Lower leg skin (tissue), 4 donors: ENCODE measurements at regions not wholly inside any gene's neighbourhood (a gene's known extent, or its start where the extent isn't known, plus 50 kb on each side); places are given as distances from the start of the nearest gene placed in this dataset.

Experiments
- DNase-seq, 2 donors: peaks; one replicate each; pipeline ENCODE4 v3.0.0-alpha.2; 2019; ENCODE audit warnings: low spot score in 2 of 2
- H3K4me3 ChIP-seq: fragments of 200-600 bp; sonication (generic); 2 replicates; pipeline ENCODE4 v1.5.1; 2017; ENCODE audit warnings: mild to moderate bottlenecking, low read depth; ENCODE audit not compliant: poor library complexity, severe bottlenecking
- POLR2A ChIP-seq, 2 donors: fragments of 450-650 bp; IDR thresholded peaks; one replicate each; pipeline ENCODE4 v1.6.1; 2016 to 2017; ENCODE audit warnings: antibody characterized with exemption in 2 of 2, mild to moderate bottlenecking in 1 of 2, moderate library complexity in 1 of 2
- WGBS, 2 donors: methylation state at CpG; one replicate each; pipeline ENCODE4 v1.1.5; 2018; 5-methylcytosine and 5-hydroxymethylcytosine counted together
- intact Hi-C: fragments of 100-400 bp; cut with DNase I; formaldehyde crosslinking; loops from one replicate; pipeline ENCODE4 v1.15.0; 2023; ENCODE audit warnings: low total_unique reads
- TF ChIP-seq, protein P1 (sequence below), 3 donors: fragments of 450-650 bp; IDR thresholded peaks; one replicate each; pipeline ENCODE4 v1.5.1; 2016; ENCODE audit warnings: antibody characterized with exemption in 3 of 3, mild to moderate bottlenecking in 3 of 3, moderate library complexity in 2 of 3

- no peak for TF ChIP-seq POLR2A (IDR thresholded peaks at IDR 0.05)
- TF ChIP-seq, protein P1, sequence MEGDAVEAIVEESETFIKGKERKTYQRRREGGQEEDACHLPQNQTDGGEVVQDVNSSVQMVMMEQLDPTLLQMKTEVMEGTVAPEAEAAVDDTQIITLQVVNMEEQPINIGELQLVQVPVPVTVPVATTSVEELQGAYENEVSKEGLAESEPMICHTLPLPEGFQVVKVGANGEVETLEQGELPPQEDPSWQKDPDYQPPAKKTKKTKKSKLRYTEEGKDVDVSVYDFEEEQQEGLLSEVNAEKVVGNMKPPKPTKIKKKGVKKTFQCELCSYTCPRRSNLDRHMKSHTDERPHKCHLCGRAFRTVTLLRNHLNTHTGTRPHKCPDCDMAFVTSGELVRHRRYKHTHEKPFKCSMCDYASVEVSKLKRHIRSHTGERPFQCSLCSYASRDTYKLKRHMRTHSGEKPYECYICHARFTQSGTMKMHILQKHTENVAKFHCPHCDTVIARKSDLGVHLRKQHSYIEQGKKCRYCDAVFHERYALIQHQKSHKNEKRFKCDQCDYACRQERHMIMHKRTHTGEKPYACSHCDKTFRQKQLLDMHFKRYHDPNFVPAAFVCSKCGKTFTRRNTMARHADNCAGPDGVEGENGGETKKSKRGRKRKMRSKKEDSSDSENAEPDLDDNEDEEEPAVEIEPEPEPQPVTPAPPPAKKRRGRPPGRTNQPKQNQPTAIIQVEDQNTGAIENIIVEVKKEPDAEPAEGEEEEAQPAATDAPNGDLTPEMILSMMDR (IDR thresholded peaks at IDR 0.05), result no peak
- no peak overlapping the region for H3K4me3 ChIP-seq
- intact Hi-C loops, result no loop called here
- DNase-seq, result no peak
- 57 to 67% methylated on average over 2 of the region's 2 CpGs for WGBS, 2 donors
Observed at GRCh38 chr6:12384357-12384912, 94.3 kb downstream of the EDN1 start.

DNA sequence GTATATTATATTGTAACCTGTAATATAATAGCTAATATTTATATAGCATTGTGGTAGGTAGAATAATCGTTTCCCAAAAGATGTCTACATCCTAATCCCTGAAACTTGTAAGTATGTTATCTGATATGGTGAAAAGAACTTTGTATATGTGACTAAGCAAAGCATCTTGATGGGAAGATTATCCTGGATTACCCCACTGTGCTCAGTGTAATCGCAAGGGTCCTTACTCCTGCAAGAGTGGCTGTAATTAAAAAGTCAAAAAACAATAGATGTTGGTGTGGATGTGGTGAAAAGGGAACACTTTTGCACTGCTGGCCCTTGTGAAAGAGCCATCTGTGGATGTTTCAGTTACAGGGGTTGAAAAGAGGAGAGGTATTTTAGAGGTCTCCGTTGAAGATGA is 95.2 kb downstream of the EDN1 start:
- DNase-seq, result no peak
- WGBS, 2 donors, result 93 to 94% methylated on average over 3 of the region's 3 CpGs
- H3K4me3 ChIP-seq, result no peak overlapping the region
- TF ChIP-seq POLR2A (IDR thresholded peaks at IDR 0.05), result no peak
- TF ChIP-seq, protein P1 (IDR thresholded peaks at IDR 0.05), result no peak
- intact Hi-C loops, result no loop called here

- intact Hi-C loops, result no loop called here
- no peak for DNase-seq
- H3K4me3 ChIP-seq, result no peak overlapping the region
- WGBS, 2 donors, result 95 to 99% methylated on average over 5 of the region's 5 CpGs
- TF ChIP-seq, protein P1 (IDR thresholded peaks at IDR 0.05), result no peak
- no peak for TF ChIP-seq POLR2A (IDR thresholded peaks at IDR 0.05)
Observed at GRCh38 chr6:12386816-12387215, 96.7 kb downstream of the EDN1 start.

- 63 to 64% methylated on average over 3 of the region's 3 CpGs for WGBS, 2 donors
- intact Hi-C loops, result no loop called here
- DNase-seq, result no peak
- H3K4me3 ChIP-seq, result no peak overlapping the region
- TF ChIP-seq, protein P1 (IDR thresholded peaks at IDR 0.05), result no peak
- TF ChIP-seq POLR2A (IDR thresholded peaks at IDR 0.05), result no peak
Observed at GRCh38 chr6:12391472-12391871, 101.3 kb downstream of the EDN1 start.

DNA sequence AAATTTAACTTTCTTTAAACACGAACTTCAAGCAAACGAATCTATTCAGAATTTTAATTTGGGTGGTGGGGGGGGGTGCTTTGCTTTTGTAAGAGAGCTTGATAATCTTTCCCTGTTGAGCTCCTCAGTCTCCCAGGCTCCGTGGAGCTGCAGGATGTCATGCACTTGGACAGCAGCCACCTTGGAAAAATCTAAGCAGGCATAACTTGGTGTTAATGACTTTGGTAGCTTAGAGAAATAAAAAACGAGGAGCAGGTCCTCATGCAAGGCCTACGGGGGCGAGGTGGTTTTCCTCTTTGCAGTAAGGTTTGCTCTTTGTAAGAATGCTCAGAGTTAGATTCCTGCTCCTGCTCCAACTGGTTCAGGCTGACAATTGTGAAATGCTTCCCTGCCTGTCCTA is 102.3 kb downstream of the EDN1 start:
- intact Hi-C loops, result no loop called here
- H3K4me3 ChIP-seq, result no peak overlapping the region
- no peak for DNase-seq
- 53 to 63% methylated on average over 6 of the region's 6 CpGs for WGBS, 2 donors
- TF ChIP-seq, protein P1 (IDR thresholded peaks at IDR 0.05), result no peak
- no peak for TF ChIP-seq POLR2A (IDR thresholded peaks at IDR 0.05)

DNA sequence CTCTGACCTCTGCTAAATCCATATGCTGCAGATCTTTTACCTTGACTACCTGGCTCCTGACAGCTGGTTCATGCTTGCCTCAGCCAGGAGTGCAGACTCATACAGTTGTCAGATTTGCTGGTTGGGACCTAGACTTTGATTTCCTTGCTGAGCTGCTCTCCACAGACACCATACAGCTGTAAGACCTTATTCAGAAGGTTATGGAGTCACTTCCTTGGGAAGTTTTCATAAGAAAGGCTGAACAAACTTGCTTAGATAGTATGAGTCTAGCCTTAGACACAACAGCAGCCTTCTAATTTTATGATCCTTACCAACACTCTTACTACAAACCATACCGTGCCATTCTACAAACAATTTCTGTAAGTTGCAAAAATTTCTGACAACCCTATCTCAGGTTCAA is 102.9 kb downstream of the EDN1 start:
- intact Hi-C loops, result no loop called here
- no peak overlapping the region for H3K4me3 ChIP-seq
- 95 to 100% methylated on average over 1 of the region's 1 CpG for WGBS, 2 donors
- DNase-seq, result no peak
- TF ChIP-seq POLR2A (IDR thresholded peaks at IDR 0.05), result no peak
- TF ChIP-seq, protein P1 (IDR thresholded peaks at IDR 0.05), result no peak
